IMR-90 (cell line): ENCODE measurements at regions not wholly inside any gene's neighbourhood (a gene's known extent, or its start where the extent isn't known, plus 50 kb on each side); places are given as distances from the start of the nearest gene placed in this dataset.

Source experiments
- ATAC-seq: fragments of 200-7000 bp; cut with Tn5 transposase; 2 replicates; pipeline ENCODE4 v1.9.1; 2020; ENCODE audit warnings: low read depth, mild to moderate bottlenecking, moderate library complexity
- BruUV-seq: library from RNA; stranded (reverse); fragments of 400-500 nt; replicated peaks from 2 replicates; lab custom pipeline; 2021; lab: Mats Ljungman, UMichigan
- CTCF ChIA-PET: fragments of 300-600 bp; formaldehyde crosslinking; extraction: SDS; loops from one replicate; lab custom pipeline; 2021; ENCODE audit warnings: antibody characterized with exemption; lab: Yijun Ruan, JAX
- POLR2A ChIA-PET: fragments of 300-600 bp; sonication (Branson Sonifier 250); formaldehyde crosslinking; loops from one replicate; lab custom pipeline; 2022; ENCODE audit warnings: antibody characterized with exemption; ENCODE audit not compliant: unreplicated experiment; lab: Charles Lee
- DNase-seq: peaks from one replicate; pipeline ENCODE4 v3.0.0; 2013
- H2AFZ ChIP-seq: replicated peaks from 2 replicates; pipeline ENCODE3; 2013; ENCODE audit warnings: low read length, mild to moderate bottlenecking; ENCODE audit not compliant: poor library complexity
- H2AK5ac ChIP-seq: 2 replicates; pipeline ENCODE4 v1.6.1; 2013; ENCODE audit warnings: low read depth, low read length, inconsistent platforms
- H2AK9ac ChIP-seq: replicated peaks from 2 replicates; pipeline ENCODE3; 2013; ENCODE audit warnings: mild to moderate bottlenecking, low read depth, low read length, moderate library complexity; ENCODE audit not compliant: poor library complexity
- H2BK120ac ChIP-seq: 2 replicates; pipeline ENCODE4 v1.6.1; 2013; ENCODE audit warnings: low read depth, low read length, inconsistent platforms
- H2BK15ac ChIP-seq: 3 replicates; pipeline ENCODE4 v1.6.1; 2013; ENCODE audit warnings: low read depth, low read length, inconsistent platforms
- H2BK20ac ChIP-seq: 2 replicates; pipeline ENCODE4 v1.6.1; 2013; ENCODE audit warnings: low read depth, mild to moderate bottlenecking, inconsistent platforms, low read length, moderate library complexity
- H2BK5ac ChIP-seq: 2 replicates; pipeline ENCODE4 v1.6.1; 2013; ENCODE audit warnings: mild to moderate bottlenecking, low read depth, low read length, inconsistent platforms; ENCODE audit not compliant: poor library complexity, severe bottlenecking
- H3K14ac ChIP-seq: replicated peaks from 2 replicates; pipeline ENCODE4 v1.6.1; 2013; ENCODE audit warnings: low read depth, low read length, inconsistent platforms
- H3K18ac ChIP-seq: 2 replicates; pipeline ENCODE4 v1.6.1; 2013; ENCODE audit warnings: low read depth, low read length, control low read depth
- H3K23ac ChIP-seq: 2 replicates; pipeline ENCODE4 v1.6.1; 2013; ENCODE audit warnings: low read depth, low read length, inconsistent platforms
- H3K27ac ChIP-seq: 2 replicates; pipeline ENCODE4 v1.5.1; 2013; ENCODE audit warnings: mild to moderate bottlenecking, control low read depth, low read length; ENCODE audit not compliant: insufficient read depth
- H3K27me3 ChIP-seq: 2 replicates; pipeline ENCODE4 v1.6.1; 2013; ENCODE audit warnings: low read length; ENCODE audit not compliant: control insufficient read depth, insufficient read depth
- H3K36me3 ChIP-seq: 2 replicates; pipeline ENCODE4 v1.6.1; 2013; ENCODE audit warnings: low read length, mixed read lengths; ENCODE audit not compliant: control insufficient read depth, insufficient read depth
- H3K4ac ChIP-seq: 2 replicates; pipeline ENCODE4 v1.6.1; 2013; ENCODE audit warnings: low read depth, low read length, inconsistent platforms
- H3K4me1 ChIP-seq: 2 replicates; pipeline ENCODE4 v1.6.1; 2013; ENCODE audit warnings: low read length, mixed read lengths; ENCODE audit not compliant: control insufficient read depth, insufficient read depth
- H3K4me2 ChIP-seq: 2 replicates; pipeline ENCODE4 v1.6.1; 2013; ENCODE audit warnings: low read depth, mild to moderate bottlenecking, control low read depth, low read length, moderate library complexity
- H3K4me3 ChIP-seq: 2 replicates; pipeline ENCODE4 v1.5.1; 2013; ENCODE audit warnings: low read depth, mild to moderate bottlenecking, control low read depth, low read length, moderate library complexity; ENCODE audit not compliant: insufficient read depth
- H3K56ac ChIP-seq: 2 replicates; pipeline ENCODE4 v1.6.1; 2013; ENCODE audit warnings: low read length, inconsistent platforms; ENCODE audit not compliant: insufficient read depth; ENCODE audit errors: extremely low read depth
- H3K79me1 ChIP-seq, 2 experiments: 2 replicates each; pipeline ENCODE4 v1.6.1; 2013; ENCODE audit warnings: low read length in 2 of 2, inconsistent platforms in 1 of 2, low read depth in 1 of 2
- H3K9ac ChIP-seq: 2 replicates; pipeline ENCODE4 v1.6.1; 2013; ENCODE audit warnings: low read depth, low read length, control low read depth
- H3K9me1 ChIP-seq: 2 replicates; pipeline ENCODE4 v1.6.1; 2013; ENCODE audit warnings: low read length, inconsistent platforms; ENCODE audit not compliant: insufficient read depth
- H3K9me3 ChIP-seq: 2 replicates; pipeline ENCODE4 v1.6.1; 2013; ENCODE audit warnings: low read length; ENCODE audit not compliant: control insufficient read depth, insufficient read depth
- H4K20me1 ChIP-seq: 2 replicates; pipeline ENCODE4 v1.6.1; 2013; ENCODE audit warnings: low read length, inconsistent platforms; ENCODE audit not compliant: insufficient read depth
- H4K5ac ChIP-seq: 2 replicates; pipeline ENCODE4 v1.6.1; 2013; ENCODE audit warnings: mild to moderate bottlenecking, low read depth, low read length, control low read depth
- H4K8ac ChIP-seq, 2 experiments: 2 replicates each; pipeline ENCODE4 v1.6.1; 2013; ENCODE audit warnings: low read depth in 2 of 2, low read length in 2 of 2, control low read depth in 1 of 2, inconsistent platforms in 1 of 2
- H4K91ac ChIP-seq: 2 replicates; pipeline ENCODE4 v1.6.1; 2013; ENCODE audit warnings: low read depth, low read length, inconsistent platforms; ENCODE audit not compliant: insufficient read depth
- BHLHE40 ChIP-seq: fragments of 150-350 bp; IDR thresholded peaks from 2 replicates; pipeline ENCODE4 v1.6.1; 2016; ENCODE audit warnings: mild to moderate bottlenecking, low read depth, low read length
- CEBPB ChIP-seq: IDR thresholded peaks from 2 replicates; pipeline ENCODE4 v1.6.1; 2012; ENCODE audit warnings: low read depth, low read length, improper control_type of control experiment
- CHD1 ChIP-seq: IDR thresholded peaks from 2 replicates; pipeline ENCODE4 v1.6.1; 2012; ENCODE audit warnings: low read depth, low read length, improper control_type of control experiment
- FOS ChIP-seq: fragments of 150-350 bp; IDR thresholded peaks from 2 replicates; pipeline ENCODE4 v1.6.1; 2016; ENCODE audit warnings: low read depth, low read length
- MAFK ChIP-seq: IDR thresholded peaks from 2 replicates; pipeline ENCODE4 v1.6.1; 2012; ENCODE audit warnings: low read depth, low read length, improper control_type of control experiment
- MAZ ChIP-seq: IDR thresholded peaks from 2 replicates; pipeline ENCODE4 v1.6.1; 2012; ENCODE audit warnings: low read depth, mild to moderate bottlenecking, low read length, improper control_type of control experiment, moderate library complexity, borderline replicate concordance
- MXI1 ChIP-seq: IDR thresholded peaks from 2 replicates; pipeline ENCODE4 v1.6.1; 2012; ENCODE audit warnings: low read depth, mild to moderate bottlenecking, low read length, moderate library complexity, borderline replicate concordance
- NFE2L2 ChIP-seq: fragments of 150-350 bp; IDR thresholded peaks from 2 replicates; pipeline ENCODE4 v1.6.1; 2016; ENCODE audit warnings: low read depth, mild to moderate bottlenecking, low read length
- POLR2A ChIP-seq: IDR thresholded peaks from 2 replicates; pipeline ENCODE4 v1.6.1; 2012; ENCODE audit warnings: mild to moderate bottlenecking, low read depth, low read length
- RAD21 ChIP-seq: IDR thresholded peaks from 2 replicates; pipeline ENCODE4 v1.6.1; 2012; ENCODE audit warnings: low read length, improper control_type of control experiment
- RCOR1 ChIP-seq: IDR thresholded peaks from 2 replicates; pipeline ENCODE4 v1.6.1; 2012; ENCODE audit warnings: mild to moderate bottlenecking, low read length, improper control_type of control experiment; ENCODE audit not compliant: insufficient replicate concordance
- RFX5 ChIP-seq: IDR thresholded peaks from 2 replicates; pipeline ENCODE4 v1.8.0; 2012; ENCODE audit warnings: low read depth, mild to moderate bottlenecking, low read length, moderate library complexity
- SMC3 ChIP-seq: fragments of 150-350 bp; IDR thresholded peaks from 2 replicates; pipeline ENCODE4 v1.6.1; 2016; ENCODE audit warnings: low read depth, mild to moderate bottlenecking, antibody characterized with exemption, low read length, moderate library complexity
- USF2 ChIP-seq: fragments of 150-350 bp; IDR thresholded peaks from 2 replicates; pipeline ENCODE4 v1.6.1; 2017; ENCODE audit warnings: mild to moderate bottlenecking, antibody characterized with exemption, low read length, low read depth
- WGBS, 2 experiments: methylation state at CpG; one replicate each; pipeline versions ENCODE4 v1.1.5 to v1.1.7; 2013; ENCODE audit warnings: missing lambda C conversion rate in 2 of 2; ENCODE audit not compliant: insufficient read length in 1 of 2; ENCODE audit errors: extremely low coverage in 2 of 2; 5-methylcytosine and 5-hydroxymethylcytosine counted together
- dilution Hi-C: fragments of 300-500 bp; cut with HindIII; formaldehyde crosslinking; loops from one replicate; pipeline ENCODE4 v1.14.3; 2018; ENCODE audit warnings: low sequenced_read_pairs; ENCODE audit not compliant: unreplicated experiment
- in situ Hi-C: fragments of 300-500 bp; cut with MboI; formaldehyde crosslinking; loops from 3 replicates; pipeline ENCODE4 v1.14.3; 2019; ENCODE audit warnings: low sequenced_read_pairs, inconsistent platforms, mixed read lengths
- intact Hi-C: fragments of 100-400 bp; cut with micrococcal nuclease; formaldehyde crosslinking; loops from 2 replicates; pipeline ENCODE4 v1.10.0; 2022
- TF ChIP-seq, protein P1 (sequence below): fragments of 150-350 bp; IDR thresholded peaks from 2 replicates; pipeline ENCODE4 v1.6.1; 2016; ENCODE audit warnings: low read depth, mild to moderate bottlenecking, low read length, moderate library complexity, borderline replicate concordance
- TF ChIP-seq, protein P2 (sequence below): conservative IDR thresholded peaks from 2 replicates; pipeline ENCODE4 v1.5.1; 2012; ENCODE audit warnings: mild to moderate bottlenecking, low read depth, low read length, improper control_type of control experiment

GRCh38 chr10:117823980-117824379 lies 222.8 kb downstream of the RAB11FIP2 start:
- no peak overlapping the region for H3K27ac ChIP-seq
- H3K4ac ChIP-seq: no peak overlapping the region
- H2AFZ ChIP-seq: no peak overlapping the region
- H3K9me1 ChIP-seq: no peaks in the 10 kb centered on the region
- H3K9me3 ChIP-seq: peaks cover 10% of the 10 kb centered on the region; the same call in 1 of the 2 replicates
- no peaks in the 10 kb centered on the region for H3K4me1 ChIP-seq
- H3K4me2 ChIP-seq: no peak overlapping the region
- no peaks in the 10 kb centered on the region for H3K36me3 ChIP-seq
- H3K9ac ChIP-seq: no peak overlapping the region
- POLR2A ChIA-PET: no interaction called here
- H4K8ac ChIP-seq: no peak overlapping the region
- no peak overlapping the region for H2AK5ac ChIP-seq
- H3K79me1 ChIP-seq: no peaks in the 10 kb centered on the region
- H4K5ac ChIP-seq: no peak overlapping the region
- ATAC-seq (no peak), DNase-seq (no peak)
- H4K20me1 ChIP-seq: no peaks in the 10 kb centered on the region
- WGBS, 2 experiments: no CpG with 5 or more reads among the region's 5 CpGs
- no peak overlapping the region for H3K18ac ChIP-seq
- dilution Hi-C loops (no loop called here), in situ Hi-C loops (no loop called here), intact Hi-C loops (no loop called here)
- H3K4me3 ChIP-seq: no peak overlapping the region
- H3K14ac ChIP-seq: no peak overlapping the region
- TF ChIP-seq BHLHE40: no peak
- TF ChIP-seq POLR2A: no peak
- no peak for TF ChIP-seq RAD21
- no peak for TF ChIP-seq MXI1
- TF ChIP-seq, protein P1, sequence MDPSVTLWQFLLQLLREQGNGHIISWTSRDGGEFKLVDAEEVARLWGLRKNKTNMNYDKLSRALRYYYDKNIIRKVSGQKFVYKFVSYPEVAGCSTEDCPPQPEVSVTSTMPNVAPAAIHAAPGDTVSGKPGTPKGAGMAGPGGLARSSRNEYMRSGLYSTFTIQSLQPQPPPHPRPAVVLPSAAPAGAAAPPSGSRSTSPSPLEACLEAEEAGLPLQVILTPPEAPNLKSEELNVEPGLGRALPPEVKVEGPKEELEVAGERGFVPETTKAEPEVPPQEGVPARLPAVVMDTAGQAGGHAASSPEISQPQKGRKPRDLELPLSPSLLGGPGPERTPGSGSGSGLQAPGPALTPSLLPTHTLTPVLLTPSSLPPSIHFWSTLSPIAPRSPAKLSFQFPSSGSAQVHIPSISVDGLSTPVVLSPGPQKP: no peak
- no peak for TF ChIP-seq SMC3
- no peak for TF ChIP-seq USF2
- TF ChIP-seq FOS: no peak
- TF ChIP-seq NFE2L2: no peak
- no peak for TF ChIP-seq RFX5
- no peak for TF ChIP-seq MAZ
- TF ChIP-seq CHD1: no peak
- no peak for TF ChIP-seq RCOR1
- TF ChIP-seq, protein P2, sequence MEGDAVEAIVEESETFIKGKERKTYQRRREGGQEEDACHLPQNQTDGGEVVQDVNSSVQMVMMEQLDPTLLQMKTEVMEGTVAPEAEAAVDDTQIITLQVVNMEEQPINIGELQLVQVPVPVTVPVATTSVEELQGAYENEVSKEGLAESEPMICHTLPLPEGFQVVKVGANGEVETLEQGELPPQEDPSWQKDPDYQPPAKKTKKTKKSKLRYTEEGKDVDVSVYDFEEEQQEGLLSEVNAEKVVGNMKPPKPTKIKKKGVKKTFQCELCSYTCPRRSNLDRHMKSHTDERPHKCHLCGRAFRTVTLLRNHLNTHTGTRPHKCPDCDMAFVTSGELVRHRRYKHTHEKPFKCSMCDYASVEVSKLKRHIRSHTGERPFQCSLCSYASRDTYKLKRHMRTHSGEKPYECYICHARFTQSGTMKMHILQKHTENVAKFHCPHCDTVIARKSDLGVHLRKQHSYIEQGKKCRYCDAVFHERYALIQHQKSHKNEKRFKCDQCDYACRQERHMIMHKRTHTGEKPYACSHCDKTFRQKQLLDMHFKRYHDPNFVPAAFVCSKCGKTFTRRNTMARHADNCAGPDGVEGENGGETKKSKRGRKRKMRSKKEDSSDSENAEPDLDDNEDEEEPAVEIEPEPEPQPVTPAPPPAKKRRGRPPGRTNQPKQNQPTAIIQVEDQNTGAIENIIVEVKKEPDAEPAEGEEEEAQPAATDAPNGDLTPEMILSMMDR: no peak
- TF ChIP-seq CEBPB: no peak
- TF ChIP-seq MAFK: no peak
- H2BK15ac ChIP-seq: no peak overlapping the region
- H2BK120ac ChIP-seq: no peak overlapping the region
- H4K91ac ChIP-seq: no peak overlapping the region
- BruUV-seq: no TSS peak
- H2AK9ac ChIP-seq: no peak overlapping the region
- no peak overlapping the region for H3K56ac ChIP-seq
- no peaks in the 10 kb centered on the region for H3K27me3 ChIP-seq
- H3K23ac ChIP-seq: no peak overlapping the region
- no peak overlapping the region for H2BK20ac ChIP-seq
- no peak overlapping the region for H2BK5ac ChIP-seq
- CTCF ChIA-PET: no interaction called here
